ENCODE measurements at regions not wholly inside any gene's neighbourhood (a gene's known extent, or its start where the extent isn't known, plus 50 kb on each side); places are given as distances from the start of the nearest gene placed in this dataset.

GRCh38 chr2:121944072-121944831, 188.8 kb downstream of the TSN start:
- ChIA-PET POLR2A (no interaction called here), CTCF (no interaction called here)
- TF ChIP-seq CTCF (IDR thresholded peaks at IDR 0.05), result no peak
- TF ChIP-seq EZH2 (IDR thresholded peaks at IDR 0.05; ENCODE audit: borderline replicate concordance, insufficient read depth, low read depth, low read length, poor library complexity, severe bottlenecking), result no peak
- no peaks in the 10 kb centered on the region for H3K79me2 ChIP-seq (ENCODE audit: control insufficient read depth, insufficient read depth, low read length)
- no peak overlapping the region for H3K9ac ChIP-seq (ENCODE audit: low read length)
- no peak overlapping the region for H3K4me3 ChIP-seq (ENCODE audit: control extremely low read depth in 1 of 5, extremely low read depth in 1 of 5, insufficient read depth in 1 of 5, low read depth in 2 of 5, low read length in 4 of 5)
- H3K27me3 Mint-ChIP-seq, result no peaks in the 10 kb centered on the region
- intact Hi-C loops (cut with micrococcal nuclease), result no loop called here
- no peak for ATAC-seq (ENCODE audit: low read depth)
- H2AFZ ChIP-seq (ENCODE audit: insufficient read depth, low read depth, low read length, poor library complexity, severe bottlenecking), result no peak overlapping the region
- no peaks in the 10 kb centered on the region for H3K4me1 ChIP-seq (ENCODE audit: control insufficient read depth in 2 of 2, insufficient read depth in 2 of 2, low read length in 2 of 2)
- no peaks in the 10 kb centered on the region for H3K36me3 ChIP-seq (replicated peaks in 1 of 2; ENCODE audit: control extremely low read depth in 1 of 2, control insufficient read depth in 1 of 2, extremely low read depth in 1 of 2, insufficient read depth in 2 of 2, low read length in 1 of 2)
- WGBS (ENCODE audit: insufficient coverage), result 87% methylated on average over 5 of the region's 7 CpGs
- no peaks in the 10 kb centered on the region for H3K27me3 ChIP-seq (replicated peaks in 1 of 4; ENCODE audit: control extremely low read depth in 1 of 4, control insufficient read depth in 3 of 4, insufficient read depth in 4 of 4, low read length in 3 of 4)
- H3K27ac ChIP-seq (ENCODE audit: low read length in 2 of 2), result no peak overlapping the region
- no peaks in the 10 kb centered on the region for H3K9me3 ChIP-seq (ENCODE audit: control extremely low read depth in 1 of 3, control insufficient read depth in 2 of 3, insufficient read depth in 1 of 3, low read length in 2 of 3)
- no peaks in the 10 kb centered on the region for H3K4me1 Mint-ChIP-seq
- H3K9me3 Mint-ChIP-seq (ENCODE audit: insufficient read depth), result no peaks in the 10 kb centered on the region
- no peak overlapping the region for H3K27ac Mint-ChIP-seq
- no peaks in the 10 kb centered on the region for H4K20me1 ChIP-seq (ENCODE audit: control insufficient read depth, insufficient read depth, low read length, poor library complexity, severe bottlenecking)
- H3K4me2 ChIP-seq (replicated peaks; ENCODE audit: low read depth, low read length, poor library complexity, severe bottlenecking), result no peak overlapping the region
- no peak overlapping the region for H3K4me3 Mint-ChIP-seq
- DNase-seq, result no peak

DNA sequence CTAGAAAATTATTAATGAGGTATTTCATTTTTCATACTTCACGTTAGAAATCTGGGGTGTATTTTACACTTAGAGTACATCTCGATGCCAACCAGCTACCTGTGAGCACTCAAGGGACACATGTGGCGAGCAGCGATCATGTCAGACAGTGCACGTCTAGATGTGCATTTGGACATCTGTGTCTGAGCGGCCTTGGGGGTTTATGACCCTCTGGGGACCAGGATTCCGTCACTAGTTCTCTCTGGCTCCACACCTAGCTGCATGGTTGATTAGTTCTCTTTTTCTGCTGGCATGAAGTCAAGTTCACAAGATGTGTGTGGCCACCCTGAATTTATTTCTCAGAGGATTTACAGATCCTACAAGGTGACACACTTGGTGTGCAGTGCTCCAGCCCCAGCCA, 192.2 kb downstream of the TSN start:
- POLR2A ChIA-PET, result no interaction called here
- intact Hi-C loops (cut with micrococcal nuclease), result no loop called here
- H3K27ac Mint-ChIP-seq, result no peak overlapping the region

More for the DNA sequence above, 192.2 kb downstream of the TSN start:
- Histone ChIP-seq H3K27ac (ENCODE audit: low read length in 2 of 2) (no peak overlapping the region), H3K4me1 (ENCODE audit: control insufficient read depth in 2 of 2, insufficient read depth in 2 of 2, low read length in 2 of 2) (no peaks in the 10 kb centered on the region), H3K4me3 (ENCODE audit: control extremely low read depth in 1 of 5, extremely low read depth in 1 of 5, insufficient read depth in 1 of 5, low read depth in 2 of 5, low read length in 4 of 5) (no peak overlapping the region), H2AFZ (ENCODE audit: insufficient read depth, low read depth, low read length, poor library complexity, severe bottlenecking) (no peak overlapping the region), H4K20me1 (ENCODE audit: control insufficient read depth, insufficient read depth, low read length, poor library complexity, severe bottlenecking) (no peaks in the 10 kb centered on the region), H3K36me3 (replicated peaks in 1 of 2; ENCODE audit: control extremely low read depth in 1 of 2, control insufficient read depth in 1 of 2, extremely low read depth in 1 of 2, insufficient read depth in 2 of 2, low read length in 1 of 2) (no peaks in the 10 kb centered on the region), H3K27me3 (replicated peaks in 1 of 4; ENCODE audit: control extremely low read depth in 1 of 4, control insufficient read depth in 3 of 4, insufficient read depth in 4 of 4, low read length in 3 of 4) (no peaks in the 10 kb centered on the region), H3K4me2 (replicated peaks; ENCODE audit: low read depth, low read length, poor library complexity, severe bottlenecking) (no peak overlapping the region), H3K79me2 (ENCODE audit: control insufficient read depth, insufficient read depth, low read length) (no peaks in the 10 kb centered on the region), H3K9ac (ENCODE audit: low read length) (no peak overlapping the region), H3K9me3 (ENCODE audit: control extremely low read depth in 1 of 3, control insufficient read depth in 2 of 3, insufficient read depth in 1 of 3, low read length in 2 of 3) (no peaks in the 10 kb centered on the region)
- H3K27me3 Mint-ChIP-seq, result no peaks in the 10 kb centered on the region
- H3K4me3 Mint-ChIP-seq, result no peak overlapping the region
- 75% methylated on average over 7 of the region's 7 CpGs for WGBS (ENCODE audit: insufficient coverage)
- no peaks in the 10 kb centered on the region for H3K4me1 Mint-ChIP-seq
- TF ChIP-seq CTCF (IDR thresholded peaks at IDR 0.05) (no peak), EZH2 (IDR thresholded peaks at IDR 0.05; ENCODE audit: borderline replicate concordance, insufficient read depth, low read depth, low read length, poor library complexity, severe bottlenecking) (no peak)
- CTCF ChIA-PET, result no interaction called here
- DNase-seq (no peak), ATAC-seq (ENCODE audit: low read depth) (no peak)
- no peaks in the 10 kb centered on the region for H3K9me3 Mint-ChIP-seq (ENCODE audit: insufficient read depth)
